Astrocyte of the cerebellum (primary cell): ENCODE measurements at regions not wholly inside any gene's neighbourhood (a gene's known extent, or its start where the extent isn't known, plus 50 kb on each side); places are given as distances from the start of the nearest gene placed in this dataset.

Source experiments
- DNase-seq: peaks from one replicate; pipeline ENCODE4 v3.0.0-alpha.2; 2011; ENCODE audit warnings: low read depth
- H3K4me3 ChIP-seq: 2 replicates; pipeline ENCODE4 v1.5.1; 2011; ENCODE audit warnings: mild to moderate bottlenecking, low read depth, low read length, moderate library complexity
- CTCF ChIP-seq: IDR thresholded peaks from 2 replicates; pipeline ENCODE4 v1.5.1; 2012; ENCODE audit warnings: low read length, low read depth, moderate library complexity, mild to moderate bottlenecking; ENCODE audit errors: missing control alignments
- in situ Hi-C: cut with HindIII; loops from 2 replicates; pipeline ENCODE4 v1.10.0; 2017; ENCODE audit warnings: low sequenced_read_pairs

GRCh38 chr21:33169359-33169758 is 60.4 kb upstream of the IFNAR2 start:
- no peak for TF ChIP-seq CTCF
- no peak for DNase-seq
- H3K4me3 ChIP-seq: no peak overlapping the region
- in situ Hi-C loops: no loop called here

GRCh38 chr21:33171616-33172169 is 58.0 kb upstream of the IFNAR2 start:
- no peak for TF ChIP-seq CTCF
- in situ Hi-C loops: no loop called here
- H3K4me3 ChIP-seq: no peak overlapping the region
- no peak for DNase-seq

GRCh38 chr21:33174756-33175155 is 55.0 kb upstream of the IFNAR2 start:
- no peak overlapping the region for H3K4me3 ChIP-seq
- no peak for DNase-seq
- TF ChIP-seq CTCF: no peak
- in situ Hi-C loops: no loop called here
